Breast epithelium (tissue), 3 donors: ENCODE measurements at regions not wholly inside any gene's neighbourhood (a gene's known extent, or its start where the extent isn't known, plus 50 kb on each side); places are given as distances from the start of the nearest gene placed in this dataset.

Source experiments
- CTCF ChIP-seq, 3 donors: fragments of 450-650 bp; IDR thresholded peaks; one replicate each; pipeline ENCODE4 v1.5.1; 2016 to 2017; ENCODE audit warnings: antibody characterized with exemption in 3 of 3, mild to moderate bottlenecking in 3 of 3, moderate library complexity in 3 of 3
- POLR2A ChIP-seq: fragments of 450-650 bp; IDR thresholded peaks from one replicate; pipeline ENCODE4 v1.6.1; 2016; ENCODE audit warnings: antibody characterized with exemption, mild to moderate bottlenecking, moderate library complexity
- POLR2AphosphoS5 ChIP-seq, 3 donors: sonication (generic); formaldehyde crosslinking; IDR thresholded peaks; one replicate each; pipeline ENCODE4 v1.6.1; 2017; ENCODE audit warnings: antibody characterized with exemption in 3 of 3

GRCh38 chr1:195577748-195578147, 1030.5 kb downstream of the KCNT2 start:
- no peak for TF ChIP-seq POLR2AphosphoS5 (IDR thresholded peaks at IDR 0.05)
- no peak for TF ChIP-seq CTCF (IDR thresholded peaks at IDR 0.05)
- no peak for TF ChIP-seq POLR2A
